WI38 (cell line): ENCODE measurements at regions not wholly inside any gene's neighbourhood (a gene's known extent, or its start where the extent isn't known, plus 50 kb on each side); places are given as distances from the start of the nearest gene placed in this dataset.

Source experiments
- H3K4me3 ChIP-seq: 2 replicates; pipeline ENCODE4 v1.5.1; 2011; ENCODE audit warnings: low read depth, mild to moderate bottlenecking, control low read depth, low read length
- CTCF ChIP-seq: IDR thresholded peaks from 2 replicates; pipeline ENCODE4 v1.5.1; 2012; ENCODE audit warnings: low read depth, mild to moderate bottlenecking, control low read depth, low read length

DNA sequence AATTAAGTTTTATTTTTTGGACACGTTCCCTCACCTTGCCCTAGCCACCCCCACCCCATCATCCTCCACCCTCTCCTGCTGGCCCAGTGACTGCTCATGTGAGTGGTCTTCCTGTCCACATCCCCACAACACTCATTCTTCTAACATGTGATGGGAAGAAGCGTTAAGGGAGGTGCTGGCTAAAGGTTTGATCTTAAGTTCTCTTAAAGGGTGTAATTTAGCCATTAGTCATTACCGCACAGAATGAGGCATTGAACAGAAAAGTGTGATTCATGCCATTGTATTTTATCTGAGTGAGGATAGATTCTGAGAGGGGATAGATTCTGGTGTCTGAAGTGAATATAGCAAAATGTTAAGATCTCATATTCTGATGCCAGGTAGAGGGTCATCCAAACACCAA is 272.9 kb upstream of the TPM1 start:
- no peak overlapping the region for H3K4me3 ChIP-seq
- TF ChIP-seq CTCF: no peak

GRCh38 chr15:62770111-62770660 is 272.4 kb upstream of the TPM1 start:
- H3K4me3 ChIP-seq: no peak overlapping the region
- TF ChIP-seq CTCF: no peak

GRCh38 chr15:62770752-62771151 is 271.8 kb upstream of the TPM1 start:
- no peak overlapping the region for H3K4me3 ChIP-seq
- TF ChIP-seq CTCF: no peak

DNA sequence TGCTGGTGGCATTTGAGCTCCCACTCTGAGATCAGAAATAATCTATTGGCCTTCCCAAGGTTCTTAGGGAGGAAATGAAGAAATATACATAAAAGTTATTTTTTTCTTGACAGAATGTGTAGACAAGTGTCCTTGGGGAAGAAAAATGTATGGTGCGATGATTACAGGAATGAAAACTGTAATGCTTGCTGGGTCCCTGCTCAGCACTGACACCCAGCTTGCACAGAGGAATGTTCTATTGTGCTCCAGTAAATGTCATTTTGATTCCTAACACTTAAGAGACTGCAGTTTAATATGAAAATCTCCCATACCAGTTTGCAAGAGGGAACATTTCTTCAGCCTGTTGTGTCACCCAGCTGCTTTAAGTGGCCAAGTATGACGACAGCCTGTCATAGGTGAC is 271.3 kb upstream of the TPM1 start:
- TF ChIP-seq CTCF: no peak
- H3K4me3 ChIP-seq: no peak overlapping the region

- no peak overlapping the region for H3K4me3 ChIP-seq
- TF ChIP-seq CTCF: no peak
These were observed 269.0 kb upstream of the TPM1 start for GRCh38 chr15:62773369-62774165.

DNA sequence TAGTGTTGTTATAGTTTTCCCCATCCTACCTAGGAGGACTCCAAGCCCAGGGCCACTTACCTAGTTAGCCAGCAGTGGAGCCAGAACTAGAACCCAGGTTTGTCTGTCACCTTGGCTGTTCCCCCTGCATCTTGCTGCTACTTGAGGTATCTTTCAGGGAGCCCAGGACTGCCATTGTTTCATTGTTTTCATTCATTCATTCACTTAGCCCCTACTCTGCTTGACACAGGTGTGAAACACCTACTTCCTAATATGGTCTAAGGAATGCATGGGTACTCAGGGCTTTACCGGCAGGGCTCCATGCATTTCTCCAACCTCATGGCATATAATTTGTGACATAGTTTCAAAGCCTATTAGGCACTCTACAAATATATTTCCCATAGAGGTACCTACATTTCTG is 266.6 kb upstream of the TPM1 start:
- H3K4me3 ChIP-seq: no peak overlapping the region
- no peak for TF ChIP-seq CTCF

GRCh38 chr15:62777671-62778070 is 264.9 kb upstream of the TPM1 start:
- no peak for TF ChIP-seq CTCF
- no peak overlapping the region for H3K4me3 ChIP-seq
